Stimulated activated CD4-positive, alpha-beta T cell treated with anti-CD3 and anti-CD28 coated beads, Interleukin-1b, Interleukin-23, amount 100 ng/mL, for 4 hours (primary cell): ENCODE measurements at regions not wholly inside any gene's neighbourhood (a gene's known extent, or its start where the extent isn't known, plus 50 kb on each side); places are given as distances from the start of the nearest gene placed in this dataset.

Experiments
- DNase-seq, 2 donors: peaks; one replicate each; pipeline ENCODE4 v3.0.0-alpha.2; 2020; ENCODE audit warnings: low read depth in 2 of 2

DNA sequence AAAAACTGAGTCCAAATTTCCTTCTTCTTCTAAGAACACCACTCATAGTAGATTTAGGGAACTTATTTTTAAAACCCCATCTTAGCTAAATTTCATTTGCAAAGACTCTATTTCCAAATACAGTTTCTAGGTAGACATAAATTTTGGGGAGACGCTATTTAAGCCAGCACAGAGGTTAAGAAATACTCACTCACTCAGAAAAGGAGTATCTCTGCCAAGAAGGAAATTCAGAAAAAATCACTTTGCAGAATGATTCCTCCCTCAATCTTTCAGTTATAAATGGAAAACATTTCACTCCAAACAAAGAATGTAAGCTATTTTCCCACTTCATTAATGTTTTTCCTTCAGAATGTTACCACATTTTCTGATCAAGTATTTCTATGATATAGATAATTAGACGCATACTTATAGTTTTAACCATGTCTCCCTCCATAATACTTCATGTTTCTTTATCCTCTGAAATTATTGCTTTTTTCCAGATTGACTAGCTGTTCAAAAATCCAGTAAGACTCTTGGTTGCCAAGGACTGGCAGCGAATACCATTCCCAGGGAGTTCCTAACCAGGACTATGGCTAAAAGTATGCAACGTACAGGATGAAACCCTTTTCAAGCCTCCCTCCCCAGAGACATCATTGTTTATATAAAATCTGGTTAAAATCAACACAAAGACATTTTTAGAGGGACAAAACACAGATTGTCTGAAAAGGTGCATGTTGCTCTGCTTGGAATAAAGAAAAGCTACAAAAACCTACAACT, 52.5 kb upstream of the RXFP2 start:
- DNase-seq = no peak
